Thyroid gland (tissue), 4 donors: ENCODE measurements at regions not wholly inside any gene's neighbourhood (a gene's known extent, or its start where the extent isn't known, plus 50 kb on each side); places are given as distances from the start of the nearest gene placed in this dataset.
A peak's percentile ranks its signal among the peaks of the same experiment; 100 is the strongest.

Experiments used
- DNase-seq, 2 donors: peaks; one replicate each; pipeline ENCODE4 v3.0.0-alpha.2; 2019
- H3K27ac ChIP-seq, 3 donors: fragments of 200-600 bp; sonication (generic); 1 replicate in 2 of 3; 2 replicates in 1 of 3; pipeline ENCODE4 v1.5.1; 2016 to 2019; ENCODE audit warnings: mild to moderate bottlenecking in 1 of 3, moderate library complexity in 1 of 3
- H3K27me3 ChIP-seq: fragments of 200-600 bp; sonication (generic); one replicate; pipeline ENCODE4 v1.5.1; 2019
- H3K36me3 ChIP-seq, 2 donors: fragments of 200-600 bp; sonication (generic); one replicate each; pipeline ENCODE4 v1.5.1; 2016 to 2019
- H3K4me1 ChIP-seq, 2 donors: fragments of 200-600 bp; sonication (generic); one replicate each; pipeline ENCODE4 v1.5.1; 2017 to 2019
- H3K4me3 ChIP-seq, 3 donors: fragments of 200-600 bp; sonication (generic); replicated peaks in 1 of 3; 1 replicate in 2 of 3; 2 replicates in 1 of 3; pipeline ENCODE4 v1.5.1; 2016; ENCODE audit warnings: mild to moderate bottlenecking in 1 of 3
- H3K9me3 ChIP-seq: fragments of 200-600 bp; sonication (generic); one replicate; pipeline ENCODE4 v1.5.1; 2017
- CTCF ChIP-seq, 6 experiments: fragments of 200-600 bp in 3 of 6; fragments of 450-650 bp in 3 of 6; sonication (generic) in 3 of 6; IDR thresholded peaks; one replicate each; pipeline ENCODE4 v1.5.1; 2016 to 2019; ENCODE audit warnings: antibody characterized with exemption in 6 of 6, mild to moderate bottlenecking in 2 of 6, inconsistent platforms in 1 of 6, moderate library complexity in 1 of 6
- POLR2A ChIP-seq, 2 donors: fragments of 450-650 bp; IDR thresholded peaks; one replicate each; pipeline ENCODE4 v1.6.1; 2017; ENCODE audit warnings: antibody characterized with exemption in 2 of 2, mild to moderate bottlenecking in 2 of 2, moderate library complexity in 1 of 2
- WGBS, 2 donors: methylation state at CpG; one replicate each; pipeline ENCODE4 v1.1.5; 2017; 5-methylcytosine and 5-hydroxymethylcytosine counted together
- intact Hi-C: fragments of 100-400 bp; cut with DNase I; formaldehyde crosslinking; loops from one replicate; pipeline ENCODE4 v1.15.1; 2023

GRCh38 chr6:25173951-25174474 lies 105.2 kb upstream of the CARMIL1 start:
- no peak overlapping the region for H3K27ac ChIP-seq
- no peak overlapping the region for H3K4me3 ChIP-seq
- no peaks in the 10 kb centered on the region for H3K36me3 ChIP-seq
- TF ChIP-seq POLR2A (IDR thresholded peaks at IDR 0.05) (no peak), CTCF (IDR thresholded peaks at IDR 0.05) (no peak)
- intact Hi-C loops = no loop called here
- WGBS, 2 donors = 93 to 95% methylated on average over 4 of the region's 4 CpGs
- H3K4me1 ChIP-seq = peaks cover 22 to 64% of the 10 kb centered on the region in 2 donors
- H3K27me3 ChIP-seq = no peaks in the 10 kb centered on the region
- no peaks in the 10 kb centered on the region for H3K9me3 ChIP-seq
- no peak for DNase-seq

- no peak for DNase-seq
- Histone ChIP-seq H3K4me3 (no peak overlapping the region), H3K9me3 (no peaks in the 10 kb centered on the region), H3K27ac (no peak overlapping the region), H3K27me3 (no peaks in the 10 kb centered on the region), H3K36me3 (no peaks in the 10 kb centered on the region), H3K4me1 (peaks cover 27 to 64% of the 10 kb centered on the region in 2 donors)
- TF ChIP-seq POLR2A (IDR thresholded peaks at IDR 0.05) (no peak), CTCF (IDR thresholded peaks at IDR 0.05) (no peak)
- intact Hi-C loops = no loop called here
- WGBS, 2 donors = 93 to 95% methylated on average over 6 of the region's 6 CpGs
Measured at GRCh38 chr6:25174678-25175077, 104.5 kb upstream of the CARMIL1 start.

- intact Hi-C loops = no loop called here
- DNase-seq = no peak
- WGBS, 2 donors = 76 to 86% methylated on average over 6 of the region's 6 CpGs
- TF ChIP-seq CTCF (IDR thresholded peaks at IDR 0.05) = no peak
- no peak for TF ChIP-seq POLR2A (IDR thresholded peaks at IDR 0.05)
- Histone ChIP-seq H3K4me1 (peaks cover 22 to 61% of the 10 kb centered on the region in 2 donors), H3K27ac (no peak overlapping the region), H3K4me3 (no peak overlapping the region), H3K27me3 (no peaks in the 10 kb centered on the region), H3K36me3 (no peaks in the 10 kb centered on the region), H3K9me3 (no peaks in the 10 kb centered on the region)
Measured at GRCh38 chr6:25175196-25175595, 104.0 kb upstream of the CARMIL1 start.

- DNase-seq = no peak
- TF ChIP-seq POLR2A (IDR thresholded peaks at IDR 0.05) (no peak), CTCF (IDR thresholded peaks at IDR 0.05) (no peak)
- Histone ChIP-seq H3K36me3 (no peaks in the 10 kb centered on the region), H3K27ac (no peak overlapping the region), H3K9me3 (no peaks in the 10 kb centered on the region), H3K27me3 (no peaks in the 10 kb centered on the region), H3K4me1 (peaks cover 18 to 61% of the 10 kb centered on the region in 2 donors), H3K4me3 (no peak overlapping the region)
- intact Hi-C loops = no loop called here
- WGBS, 2 donors = 67 to 92% methylated on average over 2 of the region's 2 CpGs
Measured at GRCh38 chr6:25175681-25176080, 103.5 kb upstream of the CARMIL1 start.

GRCh38 chr6:25176466-25176865 lies 102.7 kb upstream of the CARMIL1 start:
- no peaks in the 10 kb centered on the region for H3K27me3 ChIP-seq
- TF ChIP-seq CTCF (IDR thresholded peaks at IDR 0.05) (no peak), POLR2A (IDR thresholded peaks at IDR 0.05) (no peak)
- H3K4me1 ChIP-seq = peaks cover 18 to 60% of the 10 kb centered on the region in 2 donors
- intact Hi-C loops = no loop called here
- peak overlapping the region in 1 of 3 donors; percentile 23 for H3K27ac ChIP-seq
- no peaks in the 10 kb centered on the region for H3K36me3 ChIP-seq
- H3K9me3 ChIP-seq = no peaks in the 10 kb centered on the region
- H3K4me3 ChIP-seq = no peak overlapping the region
- peak; percentile 48 to 58 for DNase-seq
